Brain microvascular endothelial cell (primary cell): ENCODE measurements at regions not wholly inside any gene's neighbourhood (a gene's known extent, or its start where the extent isn't known, plus 50 kb on each side); places are given as distances from the start of the nearest gene placed in this dataset.

Source experiments
- DNase-seq: peaks from one replicate; pipeline ENCODE4 v3.0.0-alpha.2; 2020
- H3K27ac ChIP-seq: fragments of 250-450 bp; sonication (Bioruptor Pico); 2 replicates; pipeline ENCODE4 v1.5.1; 2020; ENCODE audit warnings: mild to moderate bottlenecking, moderate library complexity
- H3K27me3 ChIP-seq: fragments of 250-450 bp; sonication (Bioruptor Pico); replicated peaks from 2 replicates; pipeline ENCODE4 v1.5.1; 2020; ENCODE audit warnings: mild to moderate bottlenecking
- H3K36me3 ChIP-seq: fragments of 250-450 bp; sonication (Bioruptor Pico); replicated peaks from 2 replicates; pipeline ENCODE4 v1.5.1; 2020; ENCODE audit warnings: mild to moderate bottlenecking
- H3K4me3 ChIP-seq: 2 replicates; pipeline ENCODE4 v1.5.1; 2011; ENCODE audit warnings: low read depth, mild to moderate bottlenecking, control low read depth, low read length, moderate library complexity
- CTCF ChIP-seq: IDR thresholded peaks from 2 replicates; pipeline ENCODE4 v1.5.1; 2011; ENCODE audit warnings: low read depth, mild to moderate bottlenecking, moderate library complexity, low read length, control low read depth, inconsistent platforms; ENCODE audit errors: missing control alignments
- in situ Hi-C: cut with HindIII; loops from 2 replicates; pipeline ENCODE4 v1.10.0; 2017; ENCODE audit warnings: low sequenced_read_pairs, low pct_ligation_motif_present

GRCh38 chr9:31067418-31067817, 1317.0 kb upstream of the ACO1 start:
- no peaks in the 10 kb centered on the region for H3K36me3 ChIP-seq
- in situ Hi-C loops, result no loop called here
- no peak for DNase-seq
- H3K4me3 ChIP-seq, result no peak overlapping the region
- no peak overlapping the region for H3K27ac ChIP-seq
- H3K27me3 ChIP-seq, result no peaks in the 10 kb centered on the region
- TF ChIP-seq CTCF, result no peak

- TF ChIP-seq CTCF, result no peak
- DNase-seq, result no peak
- no peak overlapping the region for H3K4me3 ChIP-seq
- in situ Hi-C loops, result no loop called here
- H3K27me3 ChIP-seq, result no peaks in the 10 kb centered on the region
- no peak overlapping the region for H3K27ac ChIP-seq
- H3K36me3 ChIP-seq, result no peaks in the 10 kb centered on the region
These were observed 1312.7 kb upstream of the ACO1 start for GRCh38 chr9:31071606-31072286.

- Histone ChIP-seq H3K4me3 (no peak overlapping the region), H3K27me3 (no peaks in the 10 kb centered on the region), H3K27ac (no peak overlapping the region), H3K36me3 (no peaks in the 10 kb centered on the region)
- DNase-seq, result no peak
- TF ChIP-seq CTCF, result no peak
- in situ Hi-C loops, result no loop called here
These were observed 1306.3 kb upstream of the ACO1 start for GRCh38 chr9:31078175-31078574.

GRCh38 chr9:31084350-31084749, 1300.1 kb upstream of the ACO1 start:
- H3K4me3 ChIP-seq, result no peak overlapping the region
- DNase-seq, result no peak
- H3K27ac ChIP-seq, result no peak overlapping the region
- in situ Hi-C loops, result no loop called here
- no peaks in the 10 kb centered on the region for H3K36me3 ChIP-seq
- no peaks in the 10 kb centered on the region for H3K27me3 ChIP-seq
- TF ChIP-seq CTCF, result no peak

- no peak for TF ChIP-seq CTCF
- no peaks in the 10 kb centered on the region for H3K36me3 ChIP-seq
- H3K4me3 ChIP-seq, result no peak overlapping the region
- peak; percentile 20 for DNase-seq
- no peaks in the 10 kb centered on the region for H3K27me3 ChIP-seq
- in situ Hi-C loops, result no loop called here
- no peak overlapping the region for H3K27ac ChIP-seq
These were observed 1294.8 kb upstream of the ACO1 start for GRCh38 chr9:31089549-31090221.
